HL-60 (cell line): ENCODE measurements at regions not wholly inside any gene's neighbourhood (a gene's known extent, or its start where the extent isn't known, plus 50 kb on each side); places are given as distances from the start of the nearest gene placed in this dataset.

Experiments
- DNase-seq, 2 experiments: peaks; one replicate each; pipeline ENCODE4 v3.0.0-alpha.2; 2010 to 2020; ENCODE audit warnings: low read depth in 1 of 2, low spot score in 1 of 2
- H3K27ac ChIP-seq: fragments of 250-450 bp; sonication (Bioruptor Pico); replicated peaks from 2 replicates; pipeline ENCODE4 v1.5.1; 2020; ENCODE audit warnings: mild to moderate bottlenecking, moderate library complexity
- H3K27me3 ChIP-seq: fragments of 250-450 bp; sonication (Bioruptor Pico); 2 replicates; pipeline ENCODE4 v1.5.1; 2021; ENCODE audit warnings: mild to moderate bottlenecking, moderate library complexity; ENCODE audit not compliant: insufficient read depth, poor library complexity, severe bottlenecking
- H3K4me3 ChIP-seq: replicated peaks from 2 replicates; pipeline ENCODE4 v1.5.1; 2011; ENCODE audit warnings: mild to moderate bottlenecking, control low read depth, low read length; ENCODE audit not compliant: insufficient read depth
- GABPA ChIP-seq: IDR thresholded peaks from 2 replicates; pipeline ENCODE4 v1.6.1; 2012; ENCODE audit warnings: low read depth
- POLR2AphosphoS5 ChIP-seq: IDR thresholded peaks from 2 replicates; pipeline ENCODE4 v1.6.1; 2012; ENCODE audit warnings: low read depth
- SPI1 ChIP-seq: IDR thresholded peaks from 2 replicates; pipeline ENCODE4 v1.6.1; 2012; ENCODE audit warnings: low read depth, mild to moderate bottlenecking, borderline replicate concordance
- TF ChIP-seq, protein P1 (sequence below): IDR thresholded peaks from 2 replicates; pipeline ENCODE4 v1.6.1; 2012; ENCODE audit warnings: low read depth; ENCODE audit not compliant: insufficient replicate concordance
- TF ChIP-seq, protein P2 (sequence below): IDR thresholded peaks from one replicate; pipeline ENCODE4 v1.5.1; 2011; ENCODE audit warnings: low read length, control low read depth, inconsistent platforms; ENCODE audit not compliant: insufficient read depth

DNA sequence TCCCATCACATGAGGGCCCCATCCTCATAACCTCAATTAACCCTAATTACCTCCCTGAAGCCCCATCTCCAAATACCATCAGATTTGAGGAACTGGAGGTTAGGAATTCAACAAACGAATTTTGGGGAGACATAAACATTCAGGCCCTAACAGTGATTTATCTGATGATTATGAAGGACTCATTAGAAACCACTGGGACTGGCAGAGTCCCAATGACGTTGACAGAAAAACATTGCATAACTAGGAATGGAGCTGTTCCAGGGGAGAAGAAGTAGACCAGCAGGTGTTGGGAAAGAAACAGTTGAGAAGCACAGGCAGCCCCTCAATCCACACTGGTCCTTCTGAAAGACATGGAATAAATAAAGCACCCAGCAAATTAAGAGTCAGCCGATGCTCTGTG lies 282.0 kb downstream of the MAP2K4 start:
- no peak overlapping the region for H3K27ac ChIP-seq
- H3K27me3 ChIP-seq, result no peaks in the 10 kb centered on the region
- no peak for DNase-seq
- TF ChIP-seq GABPA (no peak), SPI1 (no peak), POLR2AphosphoS5 (no peak)
- TF ChIP-seq, protein P1, sequence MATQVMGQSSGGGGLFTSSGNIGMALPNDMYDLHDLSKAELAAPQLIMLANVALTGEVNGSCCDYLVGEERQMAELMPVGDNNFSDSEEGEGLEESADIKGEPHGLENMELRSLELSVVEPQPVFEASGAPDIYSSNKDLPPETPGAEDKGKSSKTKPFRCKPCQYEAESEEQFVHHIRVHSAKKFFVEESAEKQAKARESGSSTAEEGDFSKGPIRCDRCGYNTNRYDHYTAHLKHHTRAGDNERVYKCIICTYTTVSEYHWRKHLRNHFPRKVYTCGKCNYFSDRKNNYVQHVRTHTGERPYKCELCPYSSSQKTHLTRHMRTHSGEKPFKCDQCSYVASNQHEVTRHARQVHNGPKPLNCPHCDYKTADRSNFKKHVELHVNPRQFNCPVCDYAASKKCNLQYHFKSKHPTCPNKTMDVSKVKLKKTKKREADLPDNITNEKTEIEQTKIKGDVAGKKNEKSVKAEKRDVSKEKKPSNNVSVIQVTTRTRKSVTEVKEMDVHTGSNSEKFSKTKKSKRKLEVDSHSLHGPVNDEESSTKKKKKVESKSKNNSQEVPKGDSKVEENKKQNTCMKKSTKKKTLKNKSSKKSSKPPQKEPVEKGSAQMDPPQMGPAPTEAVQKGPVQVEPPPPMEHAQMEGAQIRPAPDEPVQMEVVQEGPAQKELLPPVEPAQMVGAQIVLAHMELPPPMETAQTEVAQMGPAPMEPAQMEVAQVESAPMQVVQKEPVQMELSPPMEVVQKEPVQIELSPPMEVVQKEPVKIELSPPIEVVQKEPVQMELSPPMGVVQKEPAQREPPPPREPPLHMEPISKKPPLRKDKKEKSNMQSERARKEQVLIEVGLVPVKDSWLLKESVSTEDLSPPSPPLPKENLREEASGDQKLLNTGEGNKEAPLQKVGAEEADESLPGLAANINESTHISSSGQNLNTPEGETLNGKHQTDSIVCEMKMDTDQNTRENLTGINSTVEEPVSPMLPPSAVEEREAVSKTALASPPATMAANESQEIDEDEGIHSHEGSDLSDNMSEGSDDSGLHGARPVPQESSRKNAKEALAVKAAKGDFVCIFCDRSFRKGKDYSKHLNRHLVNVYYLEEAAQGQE, result no peak
- TF ChIP-seq, protein P2, sequence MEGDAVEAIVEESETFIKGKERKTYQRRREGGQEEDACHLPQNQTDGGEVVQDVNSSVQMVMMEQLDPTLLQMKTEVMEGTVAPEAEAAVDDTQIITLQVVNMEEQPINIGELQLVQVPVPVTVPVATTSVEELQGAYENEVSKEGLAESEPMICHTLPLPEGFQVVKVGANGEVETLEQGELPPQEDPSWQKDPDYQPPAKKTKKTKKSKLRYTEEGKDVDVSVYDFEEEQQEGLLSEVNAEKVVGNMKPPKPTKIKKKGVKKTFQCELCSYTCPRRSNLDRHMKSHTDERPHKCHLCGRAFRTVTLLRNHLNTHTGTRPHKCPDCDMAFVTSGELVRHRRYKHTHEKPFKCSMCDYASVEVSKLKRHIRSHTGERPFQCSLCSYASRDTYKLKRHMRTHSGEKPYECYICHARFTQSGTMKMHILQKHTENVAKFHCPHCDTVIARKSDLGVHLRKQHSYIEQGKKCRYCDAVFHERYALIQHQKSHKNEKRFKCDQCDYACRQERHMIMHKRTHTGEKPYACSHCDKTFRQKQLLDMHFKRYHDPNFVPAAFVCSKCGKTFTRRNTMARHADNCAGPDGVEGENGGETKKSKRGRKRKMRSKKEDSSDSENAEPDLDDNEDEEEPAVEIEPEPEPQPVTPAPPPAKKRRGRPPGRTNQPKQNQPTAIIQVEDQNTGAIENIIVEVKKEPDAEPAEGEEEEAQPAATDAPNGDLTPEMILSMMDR, result no peak
- no peak overlapping the region for H3K4me3 ChIP-seq

DNA sequence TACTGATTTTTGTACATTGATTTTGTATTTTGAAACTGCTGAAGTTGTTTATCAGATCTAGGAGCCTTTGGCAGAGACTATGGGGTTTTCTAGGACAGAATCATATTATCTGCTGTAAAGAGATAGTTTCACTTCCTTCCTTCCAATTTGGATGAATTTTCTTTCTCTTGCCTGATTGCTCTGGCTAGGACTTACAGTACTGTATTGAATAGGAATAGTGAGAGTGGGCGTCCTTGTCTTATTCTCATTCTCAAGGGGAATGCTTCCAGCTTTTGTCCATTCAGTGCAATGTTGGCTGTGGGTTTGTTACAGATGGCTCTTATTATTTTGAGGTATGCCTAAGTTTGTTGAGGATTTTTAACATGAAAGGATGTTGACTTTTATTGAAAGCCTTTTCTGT lies 290.1 kb downstream of the MAP2K4 start:
- TF ChIP-seq, protein P2, result no peak
- TF ChIP-seq POLR2AphosphoS5 (no peak), SPI1 (no peak), GABPA (no peak)
- TF ChIP-seq, protein P1, result no peak
- Histone ChIP-seq H3K27ac (no peak overlapping the region), H3K27me3 (no peaks in the 10 kb centered on the region), H3K4me3 (no peak overlapping the region)
- no peak for DNase-seq

DNA sequence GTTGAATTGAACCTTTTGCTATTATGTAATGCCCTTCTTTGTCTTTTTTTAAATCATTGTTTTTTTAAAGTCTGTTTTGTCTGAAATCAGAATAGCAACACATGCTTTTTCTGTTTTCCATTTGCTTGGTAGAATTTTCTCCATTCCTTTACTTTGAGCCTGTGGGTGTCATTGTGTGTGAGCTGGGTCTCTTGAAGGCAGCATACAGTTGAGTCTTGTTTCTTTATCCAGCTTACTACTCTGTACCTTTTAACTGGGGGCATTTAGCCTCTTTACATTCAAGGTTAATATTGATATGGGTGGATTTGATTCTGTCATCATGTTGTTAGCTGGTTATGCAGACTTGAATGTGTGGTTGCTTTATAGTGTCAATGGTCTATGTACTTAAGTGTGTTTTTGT lies 292.0 kb downstream of the MAP2K4 start:
- TF ChIP-seq, protein P1, result no peak
- TF ChIP-seq POLR2AphosphoS5, result no peak
- no peak for TF ChIP-seq SPI1
- TF ChIP-seq, protein P2, result no peak
- no peak for TF ChIP-seq GABPA

More for the DNA sequence above, 292.0 kb downstream of the MAP2K4 start:
- DNase-seq, result no peak
- Histone ChIP-seq H3K27ac (no peak overlapping the region), H3K4me3 (no peak overlapping the region), H3K27me3 (no peaks in the 10 kb centered on the region)
